ENCODE measurements at regions not wholly inside any gene's neighbourhood (a gene's known extent, or its start where the extent isn't known, plus 50 kb on each side); places are given as distances from the start of the nearest gene placed in this dataset.

DNA sequence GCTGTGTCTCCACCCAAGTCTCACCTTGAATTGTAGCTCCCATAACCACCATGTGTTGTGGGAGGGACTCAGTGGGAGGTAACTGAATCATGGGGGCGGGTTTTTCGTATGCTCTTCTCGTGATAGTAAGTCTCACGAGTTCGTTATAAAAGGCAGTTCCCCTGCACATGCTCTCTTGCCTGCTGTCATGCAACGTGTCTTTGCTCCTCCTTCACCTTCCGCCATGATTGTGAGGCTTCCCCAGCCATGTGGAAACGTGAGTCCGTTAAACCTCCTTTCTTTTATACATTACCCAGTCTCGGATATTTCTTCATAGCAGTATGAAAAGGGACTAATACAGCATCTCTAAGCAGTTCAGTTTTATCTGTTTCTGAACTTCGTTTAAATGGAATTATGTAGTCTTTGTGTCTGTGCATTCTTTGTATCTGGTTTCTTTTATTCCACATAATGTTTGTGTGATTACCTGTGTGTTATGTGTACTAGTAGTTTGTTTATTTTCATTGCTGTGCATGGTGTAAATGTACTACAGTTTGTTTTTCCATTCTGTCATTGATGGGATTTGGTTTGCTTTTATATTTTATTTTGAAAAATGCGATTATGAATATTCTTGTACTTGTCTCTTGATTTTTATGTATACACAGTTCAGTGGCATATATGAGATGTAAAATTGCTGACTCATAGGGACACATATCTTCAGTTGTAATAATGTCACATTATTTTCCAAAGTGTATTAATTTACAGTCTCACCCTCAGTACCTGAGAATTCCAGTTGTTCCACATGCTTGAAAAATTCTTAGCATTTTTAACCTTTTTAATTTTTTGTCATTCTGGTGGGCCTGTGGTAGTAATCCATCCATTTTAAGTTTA is 304.9 kb downstream of the GBA3 start:
- TF ChIP-seq POLR2A (IDR thresholded peaks at IDR 0.05), result no peak
- TF ChIP-seq, protein P1, sequence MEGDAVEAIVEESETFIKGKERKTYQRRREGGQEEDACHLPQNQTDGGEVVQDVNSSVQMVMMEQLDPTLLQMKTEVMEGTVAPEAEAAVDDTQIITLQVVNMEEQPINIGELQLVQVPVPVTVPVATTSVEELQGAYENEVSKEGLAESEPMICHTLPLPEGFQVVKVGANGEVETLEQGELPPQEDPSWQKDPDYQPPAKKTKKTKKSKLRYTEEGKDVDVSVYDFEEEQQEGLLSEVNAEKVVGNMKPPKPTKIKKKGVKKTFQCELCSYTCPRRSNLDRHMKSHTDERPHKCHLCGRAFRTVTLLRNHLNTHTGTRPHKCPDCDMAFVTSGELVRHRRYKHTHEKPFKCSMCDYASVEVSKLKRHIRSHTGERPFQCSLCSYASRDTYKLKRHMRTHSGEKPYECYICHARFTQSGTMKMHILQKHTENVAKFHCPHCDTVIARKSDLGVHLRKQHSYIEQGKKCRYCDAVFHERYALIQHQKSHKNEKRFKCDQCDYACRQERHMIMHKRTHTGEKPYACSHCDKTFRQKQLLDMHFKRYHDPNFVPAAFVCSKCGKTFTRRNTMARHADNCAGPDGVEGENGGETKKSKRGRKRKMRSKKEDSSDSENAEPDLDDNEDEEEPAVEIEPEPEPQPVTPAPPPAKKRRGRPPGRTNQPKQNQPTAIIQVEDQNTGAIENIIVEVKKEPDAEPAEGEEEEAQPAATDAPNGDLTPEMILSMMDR (IDR thresholded peaks at IDR 0.05), result no peak
